Spleen (tissue), 7 donors: ENCODE measurements at regions not wholly inside any gene's neighbourhood (a gene's known extent, or its start where the extent isn't known, plus 50 kb on each side); places are given as distances from the start of the nearest gene placed in this dataset.

Experiments
- CTCF ChIP-seq, 11 experiments: fragments of 200-600 bp in 7 of 11; fragments of 450-650 bp in 4 of 11; sonication (generic) in 4 of 11; IDR thresholded peaks in 8 of 11; conservative IDR thresholded peaks in 3 of 11; 1 replicate in 7 of 11; 2 replicates in 4 of 11; pipeline versions ENCODE4 v1.4.0 to v1.8.0; 2016 to 2021; ENCODE audit warnings: antibody characterized with exemption in 11 of 11, inconsistent platforms in 4 of 11, mild to moderate bottlenecking in 1 of 11
- POLR2A ChIP-seq, 3 donors: fragments of 450-650 bp; IDR thresholded peaks; one replicate each; pipeline ENCODE4 v1.5.1; 2017; ENCODE audit warnings: antibody characterized with exemption in 3 of 3, mild to moderate bottlenecking in 1 of 3
- donor health status: DM: no; HTN: no; CAD: no; lungs with moderate emphysema.
- donor health status: DM: no; HTN: no; CAD: no.
- donor health status: DM: no; HTN: no; CAD: no.

GRCh38 chr5:104053353-104053649 is 490.7 kb upstream of the NUDT12 start:
- TF ChIP-seq POLR2A (IDR thresholded peaks at IDR 0.05) (no peak), CTCF (IDR thresholded peaks at IDR 0.05 in 8 of 11, conservative IDR thresholded peaks at IDR 0.05 in 3 of 11) (no peak)
